DOHH2 (cell line): ENCODE measurements at regions not wholly inside any gene's neighbourhood (a gene's known extent, or its start where the extent isn't known, plus 50 kb on each side); places are given as distances from the start of the nearest gene placed in this dataset.

Experiments used
- H3F3A ChIP-seq: fragments of 200-600 bp; sonication (generic), shearing (Covaris generic); 2 replicates; pipeline ENCODE4 v1.6.0; 2016; ENCODE audit warnings: antibody characterized with exemption, mild to moderate bottlenecking; ENCODE audit not compliant: control insufficient read depth, insufficient read depth
- H3K27ac ChIP-seq: fragments of 200-600 bp; sonication (generic); 2 replicates; pipeline ENCODE4 v1.5.1; 2014; ENCODE audit warnings: low read depth, mild to moderate bottlenecking, low read length, moderate library complexity
- H3K27me3 ChIP-seq: fragments of 200-600 bp; sonication (generic); 2 replicates; pipeline ENCODE4 v1.6.1; 2014; ENCODE audit warnings: mild to moderate bottlenecking, low read length, mixed read lengths; ENCODE audit not compliant: control insufficient read depth
- H3K36me3 ChIP-seq: fragments of 200-600 bp; sonication (generic); 2 replicates; pipeline ENCODE4 v1.6.1; 2014; ENCODE audit warnings: mild to moderate bottlenecking, low read length, moderate library complexity, mixed read lengths; ENCODE audit not compliant: control insufficient read depth
- H3K4me1 ChIP-seq: fragments of 200-600 bp; sonication (generic); 2 replicates; pipeline ENCODE4 v1.6.1; 2014; ENCODE audit warnings: mild to moderate bottlenecking, low read length, mixed read lengths; ENCODE audit not compliant: control insufficient read depth
- H3K4me2 ChIP-seq: fragments of 200-600 bp; sonication (generic); 2 replicates; pipeline ENCODE4 v1.6.0; 2014; ENCODE audit warnings: mild to moderate bottlenecking, low read length, moderate library complexity
- H3K4me3 ChIP-seq: fragments of 200-600 bp; sonication (generic); 2 replicates; pipeline ENCODE4 v1.5.1; 2014; ENCODE audit warnings: mild to moderate bottlenecking, low read length, mixed read lengths
- H3K79me2 ChIP-seq: fragments of 200-600 bp; sonication (generic); 2 replicates; pipeline ENCODE4 v1.6.1; 2014; ENCODE audit warnings: mild to moderate bottlenecking, low read length, mixed read lengths; ENCODE audit not compliant: control insufficient read depth
- H3K9me2 ChIP-seq: fragments of 200-600 bp; sonication (generic); replicated peaks from 2 replicates; pipeline ENCODE4 v1.6.1; 2014; ENCODE audit warnings: mild to moderate bottlenecking, low read length, mixed read lengths; ENCODE audit not compliant: control insufficient read depth
- H3K9me3 ChIP-seq: fragments of 200-600 bp; sonication (generic); 2 replicates; pipeline ENCODE4 v1.6.1; 2014; ENCODE audit warnings: antibody characterized with exemption, low read length, mixed read lengths; ENCODE audit not compliant: control insufficient read depth, insufficient read depth
- H4K20me1 ChIP-seq: fragments of 200-600 bp; sonication (generic); 2 replicates; pipeline ENCODE4 v1.6.0; 2014; ENCODE audit warnings: low read depth, mild to moderate bottlenecking, antibody characterized with exemption, low read length, moderate library complexity; ENCODE audit not compliant: control insufficient read depth, insufficient read depth
- EZH2phosphoT487 ChIP-seq: fragments of 200-600 bp; sonication (generic); IDR thresholded peaks from 2 replicates; pipeline ENCODE4 v1.6.1; 2017; ENCODE audit warnings: borderline replicate concordance, mild to moderate bottlenecking, antibody characterized with exemption, low read length, moderate library complexity, mixed read lengths
- TF ChIP-seq, protein P1 (sequence below): fragments of 200-600 bp; sonication (generic); IDR thresholded peaks from one replicate; pipeline ENCODE4 v1.5.1; 2014; ENCODE audit warnings: antibody characterized with exemption, mild to moderate bottlenecking, low read depth, low read length; ENCODE audit not compliant: poor library complexity, severe bottlenecking

DNA sequence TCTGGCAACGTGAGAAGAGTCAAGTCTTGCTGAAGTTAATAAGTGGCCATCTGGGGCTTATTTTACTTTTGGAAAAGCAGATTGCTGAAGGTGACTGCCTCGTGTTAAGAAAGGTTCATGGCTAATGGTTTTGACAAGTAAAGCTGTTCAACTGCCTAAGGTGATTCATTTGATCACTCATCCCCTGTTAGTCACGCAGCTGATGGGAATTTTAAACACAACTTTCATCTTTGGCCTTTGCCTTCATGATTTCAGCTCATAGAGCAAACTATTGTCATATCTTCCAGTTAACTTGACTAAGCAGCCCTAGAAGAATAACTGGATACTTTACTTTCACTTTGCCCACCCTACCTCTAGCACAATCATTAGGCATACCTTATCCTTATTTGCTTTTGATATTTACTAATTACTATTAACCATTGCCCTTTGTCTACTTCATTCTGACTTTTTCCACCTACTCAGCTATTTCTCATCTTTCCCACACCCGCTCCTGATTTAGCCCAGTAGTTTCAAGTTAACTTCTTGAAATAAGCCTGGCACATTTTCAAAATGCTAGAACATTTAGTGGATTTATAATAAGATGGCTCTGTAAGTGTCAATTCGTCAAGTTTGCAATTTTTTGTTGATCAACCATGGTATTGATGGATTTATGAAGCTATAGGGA, 170.6 kb upstream of the S100G start:
- H3K9me2 ChIP-seq: no peaks in the 10 kb centered on the region
- H3K27me3 ChIP-seq: no peaks in the 10 kb centered on the region
- H3K79me2 ChIP-seq: no peaks in the 10 kb centered on the region
- H3K4me2 ChIP-seq: no peak overlapping the region
- H3K27ac ChIP-seq: no peak overlapping the region
- H3K9me3 ChIP-seq: no peaks in the 10 kb centered on the region
- H4K20me1 ChIP-seq: no peaks in the 10 kb centered on the region
- H3K36me3 ChIP-seq: no peaks in the 10 kb centered on the region
- no peaks in the 10 kb centered on the region for H3F3A ChIP-seq
- no peak overlapping the region for H3K4me3 ChIP-seq
- no peaks in the 10 kb centered on the region for H3K4me1 ChIP-seq
- TF ChIP-seq, protein P1, sequence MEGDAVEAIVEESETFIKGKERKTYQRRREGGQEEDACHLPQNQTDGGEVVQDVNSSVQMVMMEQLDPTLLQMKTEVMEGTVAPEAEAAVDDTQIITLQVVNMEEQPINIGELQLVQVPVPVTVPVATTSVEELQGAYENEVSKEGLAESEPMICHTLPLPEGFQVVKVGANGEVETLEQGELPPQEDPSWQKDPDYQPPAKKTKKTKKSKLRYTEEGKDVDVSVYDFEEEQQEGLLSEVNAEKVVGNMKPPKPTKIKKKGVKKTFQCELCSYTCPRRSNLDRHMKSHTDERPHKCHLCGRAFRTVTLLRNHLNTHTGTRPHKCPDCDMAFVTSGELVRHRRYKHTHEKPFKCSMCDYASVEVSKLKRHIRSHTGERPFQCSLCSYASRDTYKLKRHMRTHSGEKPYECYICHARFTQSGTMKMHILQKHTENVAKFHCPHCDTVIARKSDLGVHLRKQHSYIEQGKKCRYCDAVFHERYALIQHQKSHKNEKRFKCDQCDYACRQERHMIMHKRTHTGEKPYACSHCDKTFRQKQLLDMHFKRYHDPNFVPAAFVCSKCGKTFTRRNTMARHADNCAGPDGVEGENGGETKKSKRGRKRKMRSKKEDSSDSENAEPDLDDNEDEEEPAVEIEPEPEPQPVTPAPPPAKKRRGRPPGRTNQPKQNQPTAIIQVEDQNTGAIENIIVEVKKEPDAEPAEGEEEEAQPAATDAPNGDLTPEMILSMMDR: no peak
- no peak for TF ChIP-seq EZH2phosphoT487

- TF ChIP-seq, protein P1: no peak
- TF ChIP-seq EZH2phosphoT487: no peak
- no peaks in the 10 kb centered on the region for H3K4me1 ChIP-seq
- no peak overlapping the region for H3K4me2 ChIP-seq
- no peaks in the 10 kb centered on the region for H3K79me2 ChIP-seq
- no peaks in the 10 kb centered on the region for H3K36me3 ChIP-seq
- H3K9me3 ChIP-seq: no peaks in the 10 kb centered on the region
- H3K4me3 ChIP-seq: no peak overlapping the region
- H3K27me3 ChIP-seq: no peaks in the 10 kb centered on the region
- no peaks in the 10 kb centered on the region for H4K20me1 ChIP-seq
- H3K27ac ChIP-seq: no peak overlapping the region
- H3F3A ChIP-seq: no peaks in the 10 kb centered on the region
- H3K9me2 ChIP-seq: no peaks in the 10 kb centered on the region
Observed at GRCh38 chrX:16480049-16480448, 169.9 kb upstream of the S100G start.

DNA sequence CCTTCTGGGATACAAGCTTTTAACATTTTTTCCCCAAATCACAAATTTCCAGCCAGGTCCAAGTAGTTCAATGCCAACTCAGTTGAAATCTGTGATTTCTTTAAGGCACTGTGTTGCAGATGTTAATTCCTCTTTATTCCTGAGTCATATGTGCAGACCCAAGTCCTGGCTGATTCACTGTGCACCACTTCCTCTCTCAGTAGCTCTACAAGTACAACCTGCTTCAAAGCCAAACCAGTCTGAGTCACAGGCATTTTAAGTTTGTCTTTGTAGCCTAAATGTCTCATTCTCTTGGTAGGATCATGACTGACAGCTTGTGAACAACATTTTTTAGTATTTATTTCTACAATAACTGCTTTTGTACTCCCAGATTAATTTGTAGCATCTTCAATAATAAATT, 165.6 kb upstream of the S100G start:
- no peaks in the 10 kb centered on the region for H3K9me3 ChIP-seq
- no peak for TF ChIP-seq EZH2phosphoT487
- TF ChIP-seq, protein P1: no peak
- H3K79me2 ChIP-seq: no peaks in the 10 kb centered on the region
- no peak overlapping the region for H3K4me3 ChIP-seq
- H3K4me1 ChIP-seq: no peaks in the 10 kb centered on the region
- no peaks in the 10 kb centered on the region for H3K36me3 ChIP-seq
- H3K27me3 ChIP-seq: no peaks in the 10 kb centered on the region
- no peaks in the 10 kb centered on the region for H3F3A ChIP-seq
- H3K9me2 ChIP-seq: no peaks in the 10 kb centered on the region
- no peaks in the 10 kb centered on the region for H4K20me1 ChIP-seq
- H3K27ac ChIP-seq: no peak overlapping the region
- H3K4me2 ChIP-seq: no peak overlapping the region
